H1 (cell line): ENCODE measurements at regions not wholly inside any gene's neighbourhood (a gene's known extent, or its start where the extent isn't known, plus 50 kb on each side); places are given as distances from the start of the nearest gene placed in this dataset.

Experiments
- ASH2L ChIP-seq: fragments of 200-600, 300-600 bp; sonication (generic); IDR thresholded peaks from one replicate; pipeline ENCODE4 v1.7.1; 2017; ENCODE audit warnings: low read length
- CBX5 ChIP-seq: fragments of 300-800, 300-1000 bp; sonication (generic); IDR thresholded peaks from 2 replicates; pipeline ENCODE4 v1.7.1; 2016; ENCODE audit warnings: antibody characterized with exemption, low read length, low read depth
- KDM1A ChIP-seq: fragments of 200-600, 300-600 bp; sonication (generic); IDR thresholded peaks from 2 replicates; pipeline ENCODE4 v1.7.1; 2016; ENCODE audit warnings: mild to moderate bottlenecking, low read length, borderline replicate concordance
- POU5F1 ChIP-seq: IDR thresholded peaks from 2 replicates; pipeline ENCODE4 v1.6.1; 2011; ENCODE audit warnings: low read depth, mild to moderate bottlenecking, low read length, moderate library complexity
- RNF2 ChIP-seq: fragments of 200-900, 300-1000 bp; sonication (generic); IDR thresholded peaks from 2 replicates; pipeline ENCODE4 v1.7.1; 2016; ENCODE audit warnings: borderline replicate concordance, low read depth, mild to moderate bottlenecking, antibody characterized with exemption, low read length; ENCODE audit not compliant: poor library complexity, severe bottlenecking; ENCODE audit errors: missing control alignments
- SP1 ChIP-seq: IDR thresholded peaks from 2 replicates; pipeline ENCODE4 v1.6.1; 2011; ENCODE audit warnings: low read depth, low read length
- TAF7 ChIP-seq: optimal IDR thresholded peaks from 2 replicates; pipeline ENCODE3; 2011; ENCODE audit warnings: low read depth, mild to moderate bottlenecking, inconsistent platforms, low read length, moderate library complexity, borderline replicate concordance
- TEAD4 ChIP-seq: IDR thresholded peaks from 2 replicates; pipeline ENCODE4 v1.6.1; 2012; ENCODE audit warnings: low read depth, low read length, inconsistent platforms, mixed read lengths
- YY1 ChIP-seq: IDR thresholded peaks from 2 replicates; pipeline ENCODE4 v1.6.1; 2011; ENCODE audit warnings: low read depth, mild to moderate bottlenecking, low read length
- ZNF274 ChIP-seq: IDR thresholded peaks from 2 replicates; pipeline ENCODE4 v1.7.0; 2012; ENCODE audit warnings: low read length, borderline replicate concordance; ENCODE audit errors: extremely low read depth
- TF ChIP-seq, protein P1 (sequence below): fragments of 300-600 bp; sonication (generic); IDR thresholded peaks from 2 replicates; pipeline ENCODE4 v1.7.1; 2012; ENCODE audit warnings: low read length, moderate library complexity, mild to moderate bottlenecking, inconsistent platforms; ENCODE audit not compliant: insufficient replicate concordance

DNA sequence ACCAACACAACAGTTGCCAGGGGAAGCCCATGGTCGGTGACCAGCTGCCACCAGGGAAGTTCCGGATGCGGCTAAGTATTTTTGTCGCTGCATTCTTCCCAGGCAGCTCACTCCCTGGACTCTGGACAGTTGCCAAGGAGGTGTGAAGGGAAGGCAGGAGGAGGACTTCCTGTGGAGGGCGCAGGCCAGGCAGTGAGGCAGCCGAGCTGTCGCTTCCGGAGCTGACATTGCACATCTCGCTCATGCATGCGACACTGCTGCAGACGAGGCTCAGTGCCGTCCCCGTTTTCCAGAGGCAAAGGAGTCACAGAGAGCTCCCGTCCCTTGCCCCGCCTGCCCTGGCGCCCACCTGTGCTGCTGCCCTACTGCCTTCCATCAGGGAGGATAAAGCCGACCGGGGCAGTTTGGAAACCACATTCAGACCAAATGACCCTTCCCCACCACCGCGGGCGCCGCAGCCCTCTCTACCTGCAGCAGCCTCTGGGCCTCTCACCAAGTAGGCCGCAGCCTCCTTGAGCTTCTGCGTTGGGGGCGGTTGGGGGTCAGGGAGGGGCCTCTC is 81.4 kb downstream of the NENF start (continued):
- TF ChIP-seq, protein P1, sequence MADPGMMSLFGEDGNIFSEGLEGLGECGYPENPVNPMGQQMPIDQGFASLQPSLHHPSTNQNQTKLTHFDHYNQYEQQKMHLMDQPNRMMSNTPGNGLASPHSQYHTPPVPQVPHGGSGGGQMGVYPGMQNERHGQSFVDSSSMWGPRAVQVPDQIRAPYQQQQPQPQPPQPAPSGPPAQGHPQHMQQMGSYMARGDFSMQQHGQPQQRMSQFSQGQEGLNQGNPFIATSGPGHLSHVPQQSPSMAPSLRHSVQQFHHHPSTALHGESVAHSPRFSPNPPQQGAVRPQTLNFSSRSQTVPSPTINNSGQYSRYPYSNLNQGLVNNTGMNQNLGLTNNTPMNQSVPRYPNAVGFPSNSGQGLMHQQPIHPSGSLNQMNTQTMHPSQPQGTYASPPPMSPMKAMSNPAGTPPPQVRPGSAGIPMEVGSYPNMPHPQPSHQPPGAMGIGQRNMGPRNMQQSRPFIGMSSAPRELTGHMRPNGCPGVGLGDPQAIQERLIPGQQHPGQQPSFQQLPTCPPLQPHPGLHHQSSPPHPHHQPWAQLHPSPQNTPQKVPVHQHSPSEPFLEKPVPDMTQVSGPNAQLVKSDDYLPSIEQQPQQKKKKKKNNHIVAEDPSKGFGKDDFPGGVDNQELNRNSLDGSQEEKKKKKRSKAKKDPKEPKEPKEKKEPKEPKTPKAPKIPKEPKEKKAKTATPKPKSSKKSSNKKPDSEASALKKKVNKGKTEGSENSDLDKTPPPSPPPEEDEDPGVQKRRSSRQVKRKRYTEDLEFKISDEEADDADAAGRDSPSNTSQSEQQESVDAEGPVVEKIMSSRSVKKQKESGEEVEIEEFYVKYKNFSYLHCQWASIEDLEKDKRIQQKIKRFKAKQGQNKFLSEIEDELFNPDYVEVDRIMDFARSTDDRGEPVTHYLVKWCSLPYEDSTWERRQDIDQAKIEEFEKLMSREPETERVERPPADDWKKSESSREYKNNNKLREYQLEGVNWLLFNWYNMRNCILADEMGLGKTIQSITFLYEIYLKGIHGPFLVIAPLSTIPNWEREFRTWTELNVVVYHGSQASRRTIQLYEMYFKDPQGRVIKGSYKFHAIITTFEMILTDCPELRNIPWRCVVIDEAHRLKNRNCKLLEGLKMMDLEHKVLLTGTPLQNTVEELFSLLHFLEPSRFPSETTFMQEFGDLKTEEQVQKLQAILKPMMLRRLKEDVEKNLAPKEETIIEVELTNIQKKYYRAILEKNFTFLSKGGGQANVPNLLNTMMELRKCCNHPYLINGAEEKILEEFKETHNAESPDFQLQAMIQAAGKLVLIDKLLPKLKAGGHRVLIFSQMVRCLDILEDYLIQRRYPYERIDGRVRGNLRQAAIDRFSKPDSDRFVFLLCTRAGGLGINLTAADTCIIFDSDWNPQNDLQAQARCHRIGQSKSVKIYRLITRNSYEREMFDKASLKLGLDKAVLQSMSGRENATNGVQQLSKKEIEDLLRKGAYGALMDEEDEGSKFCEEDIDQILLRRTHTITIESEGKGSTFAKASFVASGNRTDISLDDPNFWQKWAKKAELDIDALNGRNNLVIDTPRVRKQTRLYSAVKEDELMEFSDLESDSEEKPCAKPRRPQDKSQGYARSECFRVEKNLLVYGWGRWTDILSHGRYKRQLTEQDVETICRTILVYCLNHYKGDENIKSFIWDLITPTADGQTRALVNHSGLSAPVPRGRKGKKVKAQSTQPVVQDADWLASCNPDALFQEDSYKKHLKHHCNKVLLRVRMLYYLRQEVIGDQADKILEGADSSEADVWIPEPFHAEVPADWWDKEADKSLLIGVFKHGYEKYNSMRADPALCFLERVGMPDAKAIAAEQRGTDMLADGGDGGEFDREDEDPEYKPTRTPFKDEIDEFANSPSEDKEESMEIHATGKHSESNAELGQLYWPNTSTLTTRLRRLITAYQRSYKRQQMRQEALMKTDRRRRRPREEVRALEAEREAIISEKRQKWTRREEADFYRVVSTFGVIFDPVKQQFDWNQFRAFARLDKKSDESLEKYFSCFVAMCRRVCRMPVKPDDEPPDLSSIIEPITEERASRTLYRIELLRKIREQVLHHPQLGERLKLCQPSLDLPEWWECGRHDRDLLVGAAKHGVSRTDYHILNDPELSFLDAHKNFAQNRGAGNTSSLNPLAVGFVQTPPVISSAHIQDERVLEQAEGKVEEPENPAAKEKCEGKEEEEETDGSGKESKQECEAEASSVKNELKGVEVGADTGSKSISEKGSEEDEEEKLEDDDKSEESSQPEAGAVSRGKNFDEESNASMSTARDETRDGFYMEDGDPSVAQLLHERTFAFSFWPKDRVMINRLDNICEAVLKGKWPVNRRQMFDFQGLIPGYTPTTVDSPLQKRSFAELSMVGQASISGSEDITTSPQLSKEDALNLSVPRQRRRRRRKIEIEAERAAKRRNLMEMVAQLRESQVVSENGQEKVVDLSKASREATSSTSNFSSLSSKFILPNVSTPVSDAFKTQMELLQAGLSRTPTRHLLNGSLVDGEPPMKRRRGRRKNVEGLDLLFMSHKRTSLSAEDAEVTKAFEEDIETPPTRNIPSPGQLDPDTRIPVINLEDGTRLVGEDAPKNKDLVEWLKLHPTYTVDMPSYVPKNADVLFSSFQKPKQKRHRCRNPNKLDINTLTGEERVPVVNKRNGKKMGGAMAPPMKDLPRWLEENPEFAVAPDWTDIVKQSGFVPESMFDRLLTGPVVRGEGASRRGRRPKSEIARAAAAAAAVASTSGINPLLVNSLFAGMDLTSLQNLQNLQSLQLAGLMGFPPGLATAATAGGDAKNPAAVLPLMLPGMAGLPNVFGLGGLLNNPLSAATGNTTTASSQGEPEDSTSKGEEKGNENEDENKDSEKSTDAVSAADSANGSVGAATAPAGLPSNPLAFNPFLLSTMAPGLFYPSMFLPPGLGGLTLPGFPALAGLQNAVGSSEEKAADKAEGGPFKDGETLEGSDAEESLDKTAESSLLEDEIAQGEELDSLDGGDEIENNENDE = no peak
- TF ChIP-seq POU5F1 (no peak), SP1 (no peak), YY1 (no peak), KDM1A (no peak), TEAD4 (0 out of 2 replicates have a peak, but pooled peaks have one; percentile 3), ZNF274 (no peak), CBX5 (no peak), TAF7 (no peak), ASH2L (no peak), RNF2 (peak; percentile 59)
